Left ventricle myocardium inferior (tissue), 1 donor: ENCODE measurements at regions not wholly inside any gene's neighbourhood (a gene's known extent, or its start where the extent isn't known, plus 50 kb on each side); places are given as distances from the start of the nearest gene placed in this dataset.

ENCODE experiments used
- DNase-seq: peaks from one replicate; pipeline ENCODE4 v3.0.0-alpha.2; 2020
- H3K27ac ChIP-seq: fragments of 200-600 bp; replicated peaks from 2 replicates; pipeline ENCODE4 v1.8.0; 2021
- H3K27me3 ChIP-seq: fragments of 200-600 bp; 2 replicates; pipeline ENCODE4 v1.8.0; 2021; ENCODE audit warnings: low read depth
- H3K36me3 ChIP-seq: fragments of 200-600 bp; 2 replicates; pipeline ENCODE4 v1.8.0; 2021
- H3K4me1 ChIP-seq: fragments of 200-600 bp; 2 replicates; pipeline ENCODE4 v1.8.0; 2021
- H3K4me3 ChIP-seq: fragments of 200-600 bp; 2 replicates; pipeline ENCODE4 v1.8.0; 2021; ENCODE audit warnings: mild to moderate bottlenecking, moderate library complexity
- H3K9me3 ChIP-seq: fragments of 200-600 bp; replicated peaks from 2 replicates; pipeline ENCODE4 v1.8.0; 2021
- intact Hi-C: fragments of 100-400 bp; cut with micrococcal nuclease; formaldehyde crosslinking; loops from one replicate; pipeline ENCODE4 v1.11.0; 2022
- TF ChIP-seq, protein P1 (sequence below): fragments of 200-600 bp; IDR thresholded peaks from 2 replicates; pipeline ENCODE4 v1.8.0; 2021; ENCODE audit warnings: antibody characterized with exemption, mild to moderate bottlenecking, borderline replicate concordance
- donor health status: DM: no; HTN: yes; CAD: no; lungs with severe emphysema.

DNA sequence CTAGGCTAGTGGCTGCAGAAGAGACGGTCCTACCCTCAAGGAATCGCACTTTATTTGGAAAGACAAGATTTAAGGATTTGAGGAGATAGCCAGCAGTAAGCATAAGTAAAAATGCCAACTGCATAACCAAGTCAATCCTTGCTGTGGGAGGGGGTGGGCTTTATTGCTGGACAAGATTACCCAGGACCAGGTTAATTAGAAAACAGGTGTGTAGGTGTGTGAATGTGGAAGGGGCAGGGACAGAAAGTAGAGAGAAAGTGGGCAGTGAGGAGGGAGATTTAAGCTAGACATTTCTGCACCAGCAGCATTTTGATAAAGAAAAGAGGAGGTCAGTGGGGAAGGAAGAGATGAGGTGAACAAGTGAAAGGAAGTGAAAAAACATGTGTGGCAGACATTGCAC lies 89.7 kb upstream of the OGFRL1 start:
- H3K9me3 ChIP-seq = no peaks in the 10 kb centered on the region
- no peaks in the 10 kb centered on the region for H3K27me3 ChIP-seq
- no peak for DNase-seq
- H3K4me1 ChIP-seq = no peaks in the 10 kb centered on the region
- TF ChIP-seq, protein P1, sequence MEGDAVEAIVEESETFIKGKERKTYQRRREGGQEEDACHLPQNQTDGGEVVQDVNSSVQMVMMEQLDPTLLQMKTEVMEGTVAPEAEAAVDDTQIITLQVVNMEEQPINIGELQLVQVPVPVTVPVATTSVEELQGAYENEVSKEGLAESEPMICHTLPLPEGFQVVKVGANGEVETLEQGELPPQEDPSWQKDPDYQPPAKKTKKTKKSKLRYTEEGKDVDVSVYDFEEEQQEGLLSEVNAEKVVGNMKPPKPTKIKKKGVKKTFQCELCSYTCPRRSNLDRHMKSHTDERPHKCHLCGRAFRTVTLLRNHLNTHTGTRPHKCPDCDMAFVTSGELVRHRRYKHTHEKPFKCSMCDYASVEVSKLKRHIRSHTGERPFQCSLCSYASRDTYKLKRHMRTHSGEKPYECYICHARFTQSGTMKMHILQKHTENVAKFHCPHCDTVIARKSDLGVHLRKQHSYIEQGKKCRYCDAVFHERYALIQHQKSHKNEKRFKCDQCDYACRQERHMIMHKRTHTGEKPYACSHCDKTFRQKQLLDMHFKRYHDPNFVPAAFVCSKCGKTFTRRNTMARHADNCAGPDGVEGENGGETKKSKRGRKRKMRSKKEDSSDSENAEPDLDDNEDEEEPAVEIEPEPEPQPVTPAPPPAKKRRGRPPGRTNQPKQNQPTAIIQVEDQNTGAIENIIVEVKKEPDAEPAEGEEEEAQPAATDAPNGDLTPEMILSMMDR = no peak
- no peak overlapping the region for H3K27ac ChIP-seq
- intact Hi-C loops = no loop called here
- no peaks in the 10 kb centered on the region for H3K36me3 ChIP-seq
- H3K4me3 ChIP-seq = no peak overlapping the region

DNA sequence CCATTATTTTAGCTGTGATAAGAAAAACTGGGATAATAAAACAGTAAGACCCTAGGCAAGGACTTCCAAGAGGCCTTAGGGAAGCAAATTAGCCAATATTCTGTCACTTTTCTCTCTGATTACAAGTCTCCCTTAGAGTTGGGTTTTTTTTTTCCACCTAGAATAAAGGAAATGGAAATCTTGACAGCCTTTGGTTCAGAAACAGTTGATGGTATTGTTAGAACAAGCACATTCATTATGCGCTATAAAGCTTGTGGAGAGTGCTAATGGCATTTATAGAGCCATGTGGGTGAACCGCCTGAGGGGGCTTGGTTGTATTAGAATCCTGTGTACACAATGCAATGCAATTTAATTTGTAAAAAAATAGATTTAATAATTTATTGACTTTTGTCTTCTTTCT lies 88.9 kb upstream of the OGFRL1 start:
- no peak for DNase-seq
- intact Hi-C loops = no loop called here
- no peaks in the 10 kb centered on the region for H3K36me3 ChIP-seq
- H3K9me3 ChIP-seq = no peaks in the 10 kb centered on the region
- H3K4me3 ChIP-seq = no peak overlapping the region
- TF ChIP-seq, protein P1 = no peak
- no peaks in the 10 kb centered on the region for H3K4me1 ChIP-seq
- no peaks in the 10 kb centered on the region for H3K27me3 ChIP-seq
- no peak overlapping the region for H3K27ac ChIP-seq

DNA sequence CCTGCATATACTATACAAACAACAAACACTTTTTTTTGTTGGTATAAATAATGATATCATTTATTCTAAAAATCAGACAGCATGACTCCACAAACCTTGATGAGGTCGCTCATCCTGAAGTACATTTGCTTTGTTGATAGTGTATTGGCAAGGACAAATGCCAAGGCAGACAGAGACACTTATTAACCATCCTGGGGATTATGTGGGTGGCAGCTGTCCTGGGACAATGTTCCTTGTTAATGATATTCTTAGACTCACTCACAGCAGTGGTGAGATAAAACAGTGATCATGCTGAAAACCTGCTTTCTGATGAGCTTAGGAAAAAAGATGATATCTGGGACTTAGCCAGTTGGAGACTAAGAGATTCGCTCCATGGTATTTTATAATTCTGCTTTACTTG lies 85.4 kb upstream of the OGFRL1 start:
- Histone ChIP-seq H3K27ac (no peak overlapping the region), H3K4me3 (no peak overlapping the region), H3K4me1 (no peaks in the 10 kb centered on the region), H3K36me3 (no peaks in the 10 kb centered on the region), H3K27me3 (no peaks in the 10 kb centered on the region), H3K9me3 (no peaks in the 10 kb centered on the region)
- TF ChIP-seq, protein P1 = no peak
- intact Hi-C loops = no loop called here
- DNase-seq = no peak

DNA sequence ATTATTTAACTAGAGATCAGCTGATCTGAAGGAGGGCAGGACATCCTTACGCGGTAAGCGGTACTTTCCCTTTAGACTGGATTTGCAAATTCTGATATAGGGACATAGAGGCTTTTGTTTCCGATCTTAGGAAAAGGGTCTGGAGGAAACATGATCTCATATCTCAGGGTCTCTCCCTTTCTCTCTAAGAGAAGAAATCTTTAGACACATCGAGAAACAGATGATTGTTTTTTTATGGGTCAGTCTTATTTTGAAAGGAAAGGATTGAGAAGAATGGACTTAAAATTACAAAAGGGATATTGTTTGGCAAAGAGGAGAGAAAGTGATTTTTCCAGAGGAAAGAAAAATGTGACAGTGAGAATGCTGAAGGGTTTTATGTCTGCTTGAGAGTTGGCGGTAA lies 83.9 kb upstream of the OGFRL1 start:
- Histone ChIP-seq H3K4me3 (no peak overlapping the region), H3K4me1 (no peaks in the 10 kb centered on the region), H3K27ac (no peak overlapping the region), H3K9me3 (no peaks in the 10 kb centered on the region), H3K27me3 (no peaks in the 10 kb centered on the region), H3K36me3 (no peaks in the 10 kb centered on the region)
- intact Hi-C loops = no loop called here
- TF ChIP-seq, protein P1 = no peak
- DNase-seq = no peak

DNA sequence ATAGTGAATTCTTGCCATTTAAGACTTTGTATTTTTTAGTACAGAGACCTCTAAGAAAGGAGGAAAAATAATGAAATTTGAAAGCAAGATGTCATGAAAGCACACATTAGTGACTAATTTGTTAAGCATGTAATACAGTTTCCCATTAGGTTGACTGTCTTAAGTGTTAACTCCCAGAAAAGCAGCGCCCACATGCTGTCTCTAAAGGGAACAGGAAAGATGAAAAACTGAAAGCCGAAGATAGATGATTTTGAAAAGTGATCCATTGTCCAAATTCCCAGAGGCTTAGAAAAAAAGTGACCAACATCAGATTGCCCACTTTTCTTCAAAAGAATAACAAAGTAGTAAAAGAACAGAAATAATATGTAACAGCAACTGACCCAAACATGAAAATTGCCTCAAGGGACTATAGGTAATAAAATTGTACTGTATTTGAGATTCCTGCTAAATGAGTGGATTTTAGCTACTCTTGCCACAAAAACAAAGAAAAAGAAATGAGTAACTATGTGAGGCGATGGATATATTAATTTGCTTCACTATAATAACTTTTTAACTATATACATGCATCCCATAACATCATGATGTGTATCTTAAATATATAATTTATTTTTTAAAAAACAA lies 83.2 kb upstream of the OGFRL1 start:
- DNase-seq = no peak
- Histone ChIP-seq H3K27ac (no peak overlapping the region), H3K4me1 (no peaks in the 10 kb centered on the region), H3K4me3 (no peak overlapping the region), H3K36me3 (no peaks in the 10 kb centered on the region), H3K9me3 (no peaks in the 10 kb centered on the region), H3K27me3 (no peaks in the 10 kb centered on the region)
- intact Hi-C loops = no loop called here
- TF ChIP-seq, protein P1 = no peak

DNA sequence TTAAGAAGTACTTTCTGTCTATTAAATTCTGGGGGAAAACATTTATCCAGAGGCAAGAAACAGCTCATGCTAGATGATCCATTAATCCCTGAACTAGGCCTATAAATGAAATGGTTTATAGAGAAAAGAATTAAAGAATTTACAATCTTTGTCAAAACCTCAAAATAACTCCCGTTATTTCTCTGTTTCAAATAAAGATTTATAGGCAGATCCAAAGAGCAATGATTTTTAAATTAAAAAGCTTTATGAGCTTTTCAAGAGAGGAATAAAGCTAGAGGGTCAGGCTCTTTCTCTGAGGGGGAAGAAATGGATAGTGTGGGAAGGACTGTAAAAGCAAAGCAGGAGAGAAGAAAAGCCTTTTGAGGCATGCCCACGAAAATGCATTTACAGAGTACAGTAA lies 82.5 kb upstream of the OGFRL1 start:
- Histone ChIP-seq H3K4me1 (no peaks in the 10 kb centered on the region), H3K4me3 (no peak overlapping the region), H3K36me3 (no peaks in the 10 kb centered on the region), H3K9me3 (no peaks in the 10 kb centered on the region), H3K27me3 (no peaks in the 10 kb centered on the region), H3K27ac (no peak overlapping the region)
- DNase-seq = no peak
- TF ChIP-seq, protein P1 = no peak
- intact Hi-C loops = no loop called here
